Lower lobe of right lung (tissue), 2 donors: ENCODE measurements at regions not wholly inside any gene's neighbourhood (a gene's known extent, or its start where the extent isn't known, plus 50 kb on each side); places are given as distances from the start of the nearest gene placed in this dataset.
A peak's percentile ranks its signal among the peaks of the same experiment; 100 is the strongest.

ENCODE experiments used
- ATAC-seq, 2 donors: fragments of 200-7000 bp; cut with Tn5 transposase; one replicate each; pipeline ENCODE4 v1.9.1; 2020 to 2022; ENCODE audit warnings: mild to moderate bottlenecking in 2 of 2, moderate library complexity in 2 of 2
- DNase-seq: peaks from one replicate; pipeline ENCODE4 v3.0.0-alpha.2; 2020
- H3K27ac ChIP-seq: fragments of 200-600 bp; one replicate; pipeline ENCODE4 v1.8.0; 2022
- H3K27me3 ChIP-seq: fragments of 200-600 bp; one replicate; pipeline ENCODE4 v1.8.0; 2022; ENCODE audit warnings: low read depth
- H3K36me3 ChIP-seq: fragments of 200-600 bp; one replicate; pipeline ENCODE4 v1.8.0; 2022; ENCODE audit warnings: mild to moderate bottlenecking
- H3K4me1 ChIP-seq: fragments of 200-600 bp; one replicate; pipeline ENCODE4 v1.8.0; 2022
- H3K4me3 ChIP-seq: fragments of 200-600 bp; one replicate; pipeline ENCODE4 v1.8.0; 2022; ENCODE audit warnings: mild to moderate bottlenecking
- H3K9me3 ChIP-seq: fragments of 200-600 bp; one replicate; pipeline ENCODE4 v1.8.0; 2022
- CTCF ChIP-seq: fragments of 200-600 bp; IDR thresholded peaks from one replicate; pipeline ENCODE4 v1.8.0; 2022; ENCODE audit warnings: antibody characterized with exemption, mild to moderate bottlenecking
- intact Hi-C: fragments of 100-400 bp; cut with DNase I; formaldehyde crosslinking; loops from one replicate; pipeline ENCODE4 v1.11.0; 2022
- donor health status: DM: no; HTN: yes; CAD: no; lungs with severe emphysema.

GRCh38 chr20:12203399-12203798, 285.7 kb downstream of the BTBD3 start:
- no peak for ATAC-seq
- Histone ChIP-seq H3K9me3 (no peaks in the 10 kb centered on the region), H3K27me3 (no peaks in the 10 kb centered on the region), H3K27ac (no peak overlapping the region), H3K4me1 (no peaks in the 10 kb centered on the region), H3K36me3 (no peaks in the 10 kb centered on the region), H3K4me3 (no peak overlapping the region)
- intact Hi-C loops, result no loop called here
- no peak for DNase-seq
- TF ChIP-seq CTCF, result no peak

GRCh38 chr20:12203981-12204380, 286.3 kb downstream of the BTBD3 start:
- ATAC-seq, result no peak
- Histone ChIP-seq H3K4me3 (no peak overlapping the region), H3K9me3 (no peaks in the 10 kb centered on the region), H3K4me1 (no peaks in the 10 kb centered on the region), H3K27me3 (no peaks in the 10 kb centered on the region), H3K36me3 (no peaks in the 10 kb centered on the region), H3K27ac (no peak overlapping the region)
- no peak for DNase-seq
- intact Hi-C loops, result no loop called here
- TF ChIP-seq CTCF, result no peak

- peak; percentile 58 for TF ChIP-seq CTCF
- intact Hi-C loops, result no loop called here
- ATAC-seq, result no peak
Observed at GRCh38 chr20:12207875-12208274, 290.2 kb downstream of the BTBD3 start.

GRCh38 chr20:12210591-12210990, 292.9 kb downstream of the BTBD3 start:
- no peak for TF ChIP-seq CTCF

More at GRCh38 chr20:12207875-12208274, 290.2 kb downstream of the BTBD3 start:
- no peak overlapping the region for H3K4me3 ChIP-seq
- no peaks in the 10 kb centered on the region for H3K27me3 ChIP-seq
- no peak overlapping the region for H3K27ac ChIP-seq
- H3K4me1 ChIP-seq, result no peaks in the 10 kb centered on the region
- DNase-seq, result no peak
- H3K9me3 ChIP-seq, result no peaks in the 10 kb centered on the region
- H3K36me3 ChIP-seq, result no peaks in the 10 kb centered on the region

GRCh38 chr20:12211361-12211760, 293.7 kb downstream of the BTBD3 start:
- DNase-seq (no peak), ATAC-seq (no peak)
- Histone ChIP-seq H3K9me3 (no peaks in the 10 kb centered on the region), H3K4me1 (no peaks in the 10 kb centered on the region), H3K27me3 (no peaks in the 10 kb centered on the region), H3K27ac (no peak overlapping the region), H3K4me3 (no peak overlapping the region), H3K36me3 (no peaks in the 10 kb centered on the region)
- no peak for TF ChIP-seq CTCF
- intact Hi-C loops, result no loop called here

More at GRCh38 chr20:12210591-12210990, 292.9 kb downstream of the BTBD3 start:
- ATAC-seq (no peak), DNase-seq (no peak)
- H3K4me3 ChIP-seq, result no peak overlapping the region
- no peak overlapping the region for H3K27ac ChIP-seq
- H3K4me1 ChIP-seq, result no peaks in the 10 kb centered on the region
- intact Hi-C loops, result no loop called here
- H3K9me3 ChIP-seq, result no peaks in the 10 kb centered on the region
- H3K36me3 ChIP-seq, result no peaks in the 10 kb centered on the region
- H3K27me3 ChIP-seq, result no peaks in the 10 kb centered on the region

GRCh38 chr20:12217382-12217781, 299.7 kb downstream of the BTBD3 start:
- Histone ChIP-seq H3K9me3 (no peaks in the 10 kb centered on the region), H3K27me3 (no peaks in the 10 kb centered on the region), H3K4me3 (no peak overlapping the region), H3K4me1 (no peaks in the 10 kb centered on the region), H3K27ac (no peak overlapping the region), H3K36me3 (no peaks in the 10 kb centered on the region)
- ATAC-seq, result no peak
- intact Hi-C loops, result no loop called here
- TF ChIP-seq CTCF, result no peak
- DNase-seq, result no peak
